Body of pancreas (tissue), 4 donors: ENCODE measurements at regions not wholly inside any gene's neighbourhood (a gene's known extent, or its start where the extent isn't known, plus 50 kb on each side); places are given as distances from the start of the nearest gene placed in this dataset.

Experiments used
- ATAC-seq: fragments of 150-250 bp; one replicate; pipeline ENCODE4 v1.9.1; 2016
- DNase-seq, 4 donors: peaks; one replicate each; pipeline ENCODE4 v3.0.0-alpha.2; 2019
- H3K27ac ChIP-seq, 4 donors: fragments of 200-600 bp; sonication (generic); 1 replicate in 3 of 4; 2 replicates in 1 of 4; pipeline versions ENCODE4 v1.5.1 to v1.6.1; 2016 to 2019; ENCODE audit warnings: mild to moderate bottlenecking in 1 of 4, mixed read lengths in 1 of 4, moderate library complexity in 1 of 4
- H3K27me3 ChIP-seq, 2 donors: fragments of 200-600 bp; sonication (generic); one replicate each; pipeline ENCODE4 v1.6.0; 2016; ENCODE audit warnings: mild to moderate bottlenecking in 1 of 2
- H3K36me3 ChIP-seq, 2 donors: fragments of 200-600 bp; sonication (generic); replicated peaks in 1 of 2; 2 replicates each; pipeline ENCODE4 v1.5.1; 2016; ENCODE audit warnings: low read depth in 2 of 2; ENCODE audit not compliant: insufficient read depth in 1 of 2
- H3K4me1 ChIP-seq: fragments of 200-600 bp; sonication (generic); one replicate; pipeline ENCODE4 v1.6.0; 2016
- H3K4me3 ChIP-seq, 2 donors: fragments of 200-600 bp; sonication (generic); 1 replicate in 1 of 2; 2 replicates in 1 of 2; pipeline ENCODE4 v1.5.1; 2016 to 2019
- H3K9me3 ChIP-seq, 3 donors: fragments of 200-600 bp; sonication (generic); 1 replicate in 2 of 3; 2 replicates in 1 of 3; pipeline ENCODE4 v1.5.1; 2016
- CTCF ChIP-seq, 7 experiments: fragments of 450-650 bp in 4 of 7; fragments of 200-600 bp in 3 of 7; sonication (generic) in 3 of 7; IDR thresholded peaks; one replicate each; pipeline ENCODE4 v1.5.1; 2016 to 2019; ENCODE audit warnings: antibody characterized with exemption in 7 of 7
- POLR2A ChIP-seq, 3 donors: fragments of 450-650 bp; IDR thresholded peaks; one replicate each; pipeline ENCODE4 v1.6.1; 2016; ENCODE audit warnings: antibody characterized with exemption in 3 of 3, mild to moderate bottlenecking in 2 of 3
- WGBS, 2 donors: methylation state at CpG; one replicate each; pipeline ENCODE4 v1.1.5; 2017; 5-methylcytosine and 5-hydroxymethylcytosine counted together
- intact Hi-C: fragments of 100-400 bp; cut with DNase I; formaldehyde crosslinking; loops from one replicate; pipeline ENCODE4 v1.15.1; 2023

GRCh38 chr6:49252901-49253300, 210.2 kb downstream of the MMUT start:
- ATAC-seq (no peak), DNase-seq (no peak)
- intact Hi-C loops: no loop called here
- H3K36me3 ChIP-seq: no peaks in the 10 kb centered on the region
- no peak overlapping the region for H3K4me3 ChIP-seq
- no peaks in the 10 kb centered on the region for H3K9me3 ChIP-seq
- H3K27ac ChIP-seq: no peak overlapping the region
- WGBS, 2 donors: 46 to 55% methylated on average over 1 of the region's 1 CpG
- H3K27me3 ChIP-seq: no peaks in the 10 kb centered on the region
- H3K4me1 ChIP-seq: no peaks in the 10 kb centered on the region
- TF ChIP-seq CTCF (IDR thresholded peaks at IDR 0.05) (no peak), POLR2A (IDR thresholded peaks at IDR 0.05) (no peak)

DNA sequence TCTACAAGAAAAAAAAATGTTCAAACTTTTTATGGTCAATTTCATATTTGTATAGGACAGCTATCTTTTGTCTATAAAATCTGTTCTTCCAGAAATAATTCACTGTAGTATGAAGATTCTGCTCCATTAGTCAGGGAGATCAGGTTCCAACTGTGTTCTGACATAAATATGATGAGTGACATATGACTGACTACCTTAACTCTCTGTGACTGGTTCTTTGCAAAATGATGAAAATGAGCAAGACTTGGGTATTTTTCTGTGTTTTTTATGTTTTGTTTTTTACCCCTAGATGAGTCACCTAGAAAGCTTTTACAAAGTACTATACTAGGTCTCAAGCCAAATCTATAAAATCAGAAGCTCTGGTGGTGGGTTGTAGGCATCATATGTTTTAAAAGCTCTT, 229.6 kb downstream of the MMUT start:
- DNase-seq: no peak
- no peak for ATAC-seq
- Histone ChIP-seq H3K27me3 (no peaks in the 10 kb centered on the region), H3K9me3 (no peaks in the 10 kb centered on the region), H3K36me3 (no peaks in the 10 kb centered on the region), H3K4me3 (no peak overlapping the region), H3K4me1 (no peaks in the 10 kb centered on the region), H3K27ac (no peak overlapping the region)
- intact Hi-C loops: no loop called here
- no peak for TF ChIP-seq POLR2A (IDR thresholded peaks at IDR 0.05)
- TF ChIP-seq CTCF (IDR thresholded peaks at IDR 0.05): no peak

DNA sequence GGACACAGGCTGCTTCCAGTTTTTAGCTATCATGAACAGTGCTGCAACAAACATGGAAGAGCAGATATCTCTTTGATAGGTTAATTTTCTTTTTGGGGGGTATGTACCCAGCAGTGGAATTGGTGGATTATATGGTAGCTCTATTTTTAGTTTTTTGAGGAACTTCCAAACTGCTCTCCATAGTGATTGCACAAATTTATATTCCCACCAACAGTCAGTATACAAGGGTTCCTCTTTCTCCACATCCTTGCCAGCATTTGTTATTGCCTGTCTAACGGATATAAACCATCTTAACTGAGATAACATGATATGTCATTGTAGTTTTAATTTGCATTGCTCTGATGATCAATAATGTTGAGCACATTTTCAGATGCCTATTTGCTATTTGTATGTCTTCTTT, 237.6 kb downstream of the MMUT start:
- intact Hi-C loops: no loop called here
- TF ChIP-seq CTCF (IDR thresholded peaks at IDR 0.05): no peak
- no peak for TF ChIP-seq POLR2A (IDR thresholded peaks at IDR 0.05)
- H3K9me3 ChIP-seq: no peaks in the 10 kb centered on the region
- no peak for DNase-seq
- WGBS, 2 donors: 55 to 62% methylated on average over 1 of the region's 1 CpG
- ATAC-seq: no peak
- H3K36me3 ChIP-seq: no peaks in the 10 kb centered on the region
- H3K4me1 ChIP-seq: no peaks in the 10 kb centered on the region
- H3K4me3 ChIP-seq: no peak overlapping the region
- H3K27ac ChIP-seq: no peak overlapping the region
- no peaks in the 10 kb centered on the region for H3K27me3 ChIP-seq

DNA sequence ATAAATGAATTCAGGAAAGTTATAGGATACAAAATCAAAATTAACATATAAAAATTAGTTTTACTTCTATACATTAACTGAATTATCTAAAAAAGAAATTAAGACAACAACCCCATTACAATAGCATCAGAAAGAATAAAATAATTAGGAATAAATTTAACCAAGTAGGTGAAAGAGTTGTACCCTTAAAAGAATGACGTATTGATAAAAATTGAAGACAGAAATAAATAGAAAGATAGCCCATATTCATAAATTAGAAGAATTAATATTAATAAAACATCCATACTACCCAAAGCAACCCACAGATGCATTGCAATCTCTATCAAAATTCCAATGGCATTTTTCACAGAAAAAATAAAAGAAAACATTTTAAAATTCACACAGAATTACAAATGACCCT, 242.8 kb downstream of the MMUT start:
- no peaks in the 10 kb centered on the region for H3K9me3 ChIP-seq
- DNase-seq: no peak
- no peak for ATAC-seq
- no peaks in the 10 kb centered on the region for H3K36me3 ChIP-seq
- no peak for TF ChIP-seq CTCF (IDR thresholded peaks at IDR 0.05)
- no peak for TF ChIP-seq POLR2A (IDR thresholded peaks at IDR 0.05)
- H3K4me3 ChIP-seq: no peak overlapping the region
- H3K4me1 ChIP-seq: no peaks in the 10 kb centered on the region
- WGBS, 2 donors: 40 to 45% methylated on average over 1 of the region's 1 CpG
- intact Hi-C loops: no loop called here
- no peaks in the 10 kb centered on the region for H3K27me3 ChIP-seq
- no peak overlapping the region for H3K27ac ChIP-seq

DNA sequence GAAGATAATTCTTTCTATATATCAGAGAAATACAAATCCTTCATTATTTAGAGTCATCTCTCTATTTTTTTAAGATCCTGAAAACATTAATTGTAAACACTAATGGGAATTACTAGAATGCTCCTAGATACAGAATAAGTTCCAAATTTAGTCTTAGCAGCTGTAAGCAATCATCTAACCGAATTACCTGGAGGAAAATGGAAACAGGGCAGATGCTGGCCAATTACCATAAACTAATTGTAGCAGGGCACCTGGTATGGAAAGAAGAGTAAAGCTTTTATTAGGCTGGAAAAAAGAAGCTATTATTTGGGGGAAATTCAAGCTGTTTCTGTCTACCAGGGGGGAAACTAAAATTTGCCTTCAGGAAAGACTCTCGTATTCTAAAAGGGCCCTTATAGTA, 257.5 kb downstream of the MMUT start:
- 70 to 73% methylated on average over 2 of the region's 2 CpGs for WGBS, 2 donors
- H3K9me3 ChIP-seq: no peaks in the 10 kb centered on the region
- no peak overlapping the region for H3K27ac ChIP-seq
- intact Hi-C loops: no loop called here
- H3K36me3 ChIP-seq: no peaks in the 10 kb centered on the region
- TF ChIP-seq POLR2A (IDR thresholded peaks at IDR 0.05): no peak
- no peak for TF ChIP-seq CTCF (IDR thresholded peaks at IDR 0.05)
- DNase-seq: no peak
- no peak overlapping the region for H3K4me3 ChIP-seq
- ATAC-seq: no peak
- H3K4me1 ChIP-seq: no peaks in the 10 kb centered on the region
- H3K27me3 ChIP-seq: no peaks in the 10 kb centered on the region
